Liver (tissue), 8 donors: ENCODE measurements at regions not wholly inside any gene's neighbourhood (a gene's known extent, or its start where the extent isn't known, plus 50 kb on each side); places are given as distances from the start of the nearest gene placed in this dataset.

Experiments used
- DNase-seq: peaks from one replicate; pipeline ENCODE4 v3.0.0-alpha.2; 2017; ENCODE audit warnings: low spot score
- H3K27ac ChIP-seq, 2 donors: one replicate each; pipeline ENCODE4 v1.7.0; 2013; ENCODE audit warnings: inconsistent platforms in 2 of 2, low read length in 2 of 2, control low read depth in 1 of 2, low read depth in 1 of 2, mild to moderate bottlenecking in 1 of 2
- H3K27me3 ChIP-seq, 4 donors: one replicate each; pipeline versions ENCODE4 v1.6.1 to v1.7.0; 2013; ENCODE audit warnings: low read length in 3 of 4, inconsistent platforms in 1 of 4, mild to moderate bottlenecking in 1 of 4, moderate library complexity in 1 of 4; ENCODE audit not compliant: control insufficient read depth in 4 of 4, insufficient read depth in 4 of 4
- H3K36me3 ChIP-seq, 4 donors: one replicate each; pipeline versions ENCODE4 v1.6.1 to v1.7.0; 2013; ENCODE audit warnings: low read length in 3 of 4, mild to moderate bottlenecking in 3 of 4, low read depth in 1 of 4, moderate library complexity in 1 of 4; ENCODE audit not compliant: control insufficient read depth in 4 of 4, insufficient read depth in 3 of 4
- H3K4me1 ChIP-seq, 4 donors: one replicate each; pipeline versions ENCODE4 v1.6.1 to v1.7.0; 2013; ENCODE audit warnings: low read length in 3 of 4, mild to moderate bottlenecking in 3 of 4, moderate library complexity in 1 of 4; ENCODE audit not compliant: control insufficient read depth in 4 of 4, insufficient read depth in 4 of 4
- H3K4me3 ChIP-seq, 3 donors: one replicate each; pipeline versions ENCODE4 v1.6.1 to v1.7.0; 2013; ENCODE audit warnings: low read length in 3 of 3, control low read depth in 1 of 3, low read depth in 1 of 3, mild to moderate bottlenecking in 1 of 3
- H3K9ac ChIP-seq, 2 donors: one replicate each; pipeline ENCODE4 v1.7.0; 2013; ENCODE audit warnings: low read length in 2 of 2, mild to moderate bottlenecking in 2 of 2, moderate library complexity in 2 of 2, control low read depth in 1 of 2, low read depth in 1 of 2
- H3K9me3 ChIP-seq, 4 donors: one replicate each; pipeline versions ENCODE4 v1.6.1 to v1.7.0; 2013; ENCODE audit warnings: low read length in 3 of 4; ENCODE audit not compliant: control insufficient read depth in 4 of 4
- EGR1 ChIP-seq, 2 donors: IDR thresholded peaks; 2 replicates each; pipeline ENCODE4 v1.6.1; 2016 to 2018; ENCODE audit warnings: antibody characterized with exemption in 2 of 2, low read depth in 2 of 2
- FOXA1 ChIP-seq: IDR thresholded peaks from 2 replicates; pipeline ENCODE4 v1.6.1; 2016; ENCODE audit warnings: antibody characterized with exemption
- GABPA ChIP-seq, 2 donors: IDR thresholded peaks in 1 of 2; conservative IDR thresholded peaks in 1 of 2; 2 replicates each; pipeline ENCODE4 v1.6.1; 2016; ENCODE audit warnings: antibody characterized with exemption in 2 of 2, mild to moderate bottlenecking in 1 of 2, moderate library complexity in 1 of 2
- HNF4A ChIP-seq, 2 donors: conservative IDR thresholded peaks; 2 replicates each; pipeline ENCODE4 v1.6.1; 2016; ENCODE audit warnings: antibody characterized with exemption in 2 of 2, mild to moderate bottlenecking in 2 of 2
- HNF4G ChIP-seq: IDR thresholded peaks from 2 replicates; pipeline ENCODE4 v1.6.1; 2016; ENCODE audit warnings: antibody characterized with exemption
- JUND ChIP-seq, 2 donors: IDR thresholded peaks; 2 replicates each; pipeline ENCODE4 v1.6.1; 2016; ENCODE audit warnings: antibody characterized with exemption in 2 of 2
- NR2F2 ChIP-seq: IDR thresholded peaks from 2 replicates; pipeline ENCODE4 v1.6.1; 2016; ENCODE audit warnings: antibody characterized with exemption
- RAD21 ChIP-seq, 2 donors: IDR thresholded peaks; 2 replicates each; pipeline ENCODE4 v1.6.1; 2016; ENCODE audit warnings: antibody characterized with exemption in 2 of 2, mild to moderate bottlenecking in 2 of 2
- RXRA ChIP-seq, 2 donors: IDR thresholded peaks; 2 replicates each; pipeline ENCODE4 v1.6.1; 2017 to 2018; ENCODE audit warnings: antibody characterized with exemption in 2 of 2, mild to moderate bottlenecking in 1 of 2
- SP1 ChIP-seq: IDR thresholded peaks from 2 replicates; pipeline ENCODE4 v1.6.1; 2018; ENCODE audit warnings: antibody characterized with exemption, mild to moderate bottlenecking
- TAF1 ChIP-seq: conservative IDR thresholded peaks from 2 replicates; pipeline ENCODE4 v1.6.1; 2016; ENCODE audit warnings: antibody characterized with exemption, mild to moderate bottlenecking
- YY1 ChIP-seq: IDR thresholded peaks from 2 replicates; pipeline ENCODE4 v1.6.1; 2016; ENCODE audit warnings: antibody characterized with exemption, mild to moderate bottlenecking
- WGBS: extraction: QIAGEN DNeasy Blood & Tissue Kit; methylation state at CpG from one replicate; pipeline ENCODE4 v1.1.7; 2013; 5-methylcytosine and 5-hydroxymethylcytosine counted together
- TF ChIP-seq, protein P1 (sequence below): IDR thresholded peaks from 2 replicates; pipeline ENCODE4 v1.6.1; 2016; ENCODE audit warnings: antibody characterized with exemption
- TF ChIP-seq, protein P2 (sequence below): IDR thresholded peaks from 2 replicates; pipeline ENCODE4 v1.6.1; 2016; ENCODE audit warnings: antibody characterized with exemption
- TF ChIP-seq, protein P3 (sequence below): fragments of 150-350 bp; IDR thresholded peaks from 2 replicates; pipeline ENCODE4 v1.5.1; 2017; ENCODE audit warnings: improper control_type of control experiment, low read depth, low read length; ENCODE audit not compliant: missing input control
- TF ChIP-seq, protein P4 (sequence below): IDR thresholded peaks from 2 replicates; pipeline ENCODE4 v1.6.1; 2016; ENCODE audit warnings: antibody characterized with exemption
- TF ChIP-seq, protein P5 (sequence below): IDR thresholded peaks from 2 replicates; pipeline ENCODE4 v1.6.1; 2016; ENCODE audit warnings: antibody characterized with exemption, mild to moderate bottlenecking
- donor health status: healthy.
- donor health status: healthy.
- donor health status: healthy.
- donor health status: healthy.
- donor health status: healthy.

DNA sequence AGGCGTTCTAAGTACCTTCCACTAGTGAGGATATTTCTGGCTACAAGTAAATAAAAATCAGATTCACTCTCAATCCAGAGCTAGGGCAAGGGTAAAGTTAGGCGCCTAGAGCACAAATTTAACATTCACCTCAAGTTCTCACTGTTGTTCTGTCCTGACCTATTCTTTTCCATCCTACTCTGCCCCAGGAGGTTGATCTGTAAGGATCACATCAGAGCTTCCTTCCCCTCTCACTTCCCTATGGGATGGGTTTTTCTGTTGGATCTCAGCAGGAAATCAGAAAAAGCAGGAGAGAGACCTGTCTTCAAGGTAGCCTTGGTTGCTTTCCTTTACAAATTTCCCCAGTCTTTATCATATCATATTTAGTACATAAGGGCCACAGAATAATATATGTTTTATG, 316.7 kb downstream of the GABRG2 start:
- WGBS, result 38% methylated on average over 2 of the region's 2 CpGs

DNA sequence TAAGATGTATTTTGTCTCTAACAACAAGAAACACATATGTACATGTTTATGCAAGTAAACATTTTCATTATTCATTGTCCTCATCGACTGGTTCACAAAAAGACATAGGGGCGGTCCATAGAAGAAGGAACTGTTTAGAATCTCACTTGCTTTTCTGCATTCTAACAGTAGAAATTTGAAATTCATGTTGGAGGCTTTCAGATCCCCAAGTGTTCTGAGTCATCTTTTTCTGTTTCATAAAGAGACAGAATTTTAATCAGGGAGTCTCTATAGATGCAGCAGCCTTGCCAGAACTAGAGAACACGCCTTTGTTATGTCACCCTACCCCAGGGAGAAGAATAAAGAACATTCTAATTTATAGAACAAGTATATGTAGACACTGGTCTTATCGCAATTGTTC, 324.3 kb downstream of the GABRG2 start:
- 62% methylated on average over 4 of the region's 4 CpGs for WGBS
- Histone ChIP-seq H3K27ac (no peak overlapping the region), H3K9me3 (no peaks in the 10 kb centered on the region), H3K9ac (no peak overlapping the region), H3K4me1 (no peaks in the 10 kb centered on the region), H3K36me3 (no peaks in the 10 kb centered on the region), H3K27me3 (no peaks in the 10 kb centered on the region), H3K4me3 (no peak overlapping the region)
- TF ChIP-seq TAF1, result no peak
- no peak for TF ChIP-seq SP1
- TF ChIP-seq YY1, result no peak
- TF ChIP-seq EGR1 (IDR thresholded peaks at IDR 0.05; ENCODE audit: low read depth in 2 of 2), result no peak
- TF ChIP-seq HNF4A (conservative IDR thresholded peaks at IDR 0.05), result no peak
- no peak for DNase-seq

More for the DNA sequence above, 316.7 kb downstream of the GABRG2 start:
- no peak overlapping the region for H3K27ac ChIP-seq
- no peaks in the 10 kb centered on the region for H3K4me1 ChIP-seq
- no peak overlapping the region for H3K9ac ChIP-seq
- no peak overlapping the region for H3K4me3 ChIP-seq
- DNase-seq, result no peak
- TF ChIP-seq, protein P1, sequence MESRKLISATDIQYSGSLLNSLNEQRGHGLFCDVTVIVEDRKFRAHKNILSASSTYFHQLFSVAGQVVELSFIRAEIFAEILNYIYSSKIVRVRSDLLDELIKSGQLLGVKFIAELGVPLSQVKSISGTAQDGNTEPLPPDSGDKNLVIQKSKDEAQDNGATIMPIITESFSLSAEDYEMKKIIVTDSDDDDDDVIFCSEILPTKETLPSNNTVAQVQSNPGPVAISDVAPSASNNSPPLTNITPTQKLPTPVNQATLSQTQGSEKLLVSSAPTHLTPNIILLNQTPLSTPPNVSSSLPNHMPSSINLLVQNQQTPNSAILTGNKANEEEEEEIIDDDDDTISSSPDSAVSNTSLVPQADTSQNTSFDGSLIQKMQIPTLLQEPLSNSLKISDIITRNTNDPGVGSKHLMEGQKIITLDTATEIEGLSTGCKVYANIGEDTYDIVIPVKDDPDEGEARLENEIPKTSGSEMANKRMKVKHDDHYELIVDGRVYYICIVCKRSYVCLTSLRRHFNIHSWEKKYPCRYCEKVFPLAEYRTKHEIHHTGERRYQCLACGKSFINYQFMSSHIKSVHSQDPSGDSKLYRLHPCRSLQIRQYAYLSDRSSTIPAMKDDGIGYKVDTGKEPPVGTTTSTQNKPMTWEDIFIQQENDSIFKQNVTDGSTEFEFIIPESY, result no peak
- TF ChIP-seq SP1 (no peak), RAD21 (IDR thresholded peaks at IDR 0.05) (no peak), NR2F2 (no peak), TAF1 (no peak), HNF4G (no peak), GABPA (IDR thresholded peaks at IDR 0.05 in 1 of 2, conservative IDR thresholded peaks at IDR 0.05 in 1 of 2) (no peak), HNF4A (conservative IDR thresholded peaks at IDR 0.05) (no peak), JUND (IDR thresholded peaks at IDR 0.05) (no peak), FOXA1 (no peak), RXRA (IDR thresholded peaks at IDR 0.05) (no peak), EGR1 (IDR thresholded peaks at IDR 0.05; ENCODE audit: low read depth in 2 of 2) (no peak), YY1 (no peak)
- TF ChIP-seq, protein P2, sequence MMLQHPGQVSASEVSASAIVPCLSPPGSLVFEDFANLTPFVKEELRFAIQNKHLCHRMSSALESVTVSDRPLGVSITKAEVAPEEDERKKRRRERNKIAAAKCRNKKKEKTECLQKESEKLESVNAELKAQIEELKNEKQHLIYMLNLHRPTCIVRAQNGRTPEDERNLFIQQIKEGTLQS, result no peak
- TF ChIP-seq, protein P3, sequence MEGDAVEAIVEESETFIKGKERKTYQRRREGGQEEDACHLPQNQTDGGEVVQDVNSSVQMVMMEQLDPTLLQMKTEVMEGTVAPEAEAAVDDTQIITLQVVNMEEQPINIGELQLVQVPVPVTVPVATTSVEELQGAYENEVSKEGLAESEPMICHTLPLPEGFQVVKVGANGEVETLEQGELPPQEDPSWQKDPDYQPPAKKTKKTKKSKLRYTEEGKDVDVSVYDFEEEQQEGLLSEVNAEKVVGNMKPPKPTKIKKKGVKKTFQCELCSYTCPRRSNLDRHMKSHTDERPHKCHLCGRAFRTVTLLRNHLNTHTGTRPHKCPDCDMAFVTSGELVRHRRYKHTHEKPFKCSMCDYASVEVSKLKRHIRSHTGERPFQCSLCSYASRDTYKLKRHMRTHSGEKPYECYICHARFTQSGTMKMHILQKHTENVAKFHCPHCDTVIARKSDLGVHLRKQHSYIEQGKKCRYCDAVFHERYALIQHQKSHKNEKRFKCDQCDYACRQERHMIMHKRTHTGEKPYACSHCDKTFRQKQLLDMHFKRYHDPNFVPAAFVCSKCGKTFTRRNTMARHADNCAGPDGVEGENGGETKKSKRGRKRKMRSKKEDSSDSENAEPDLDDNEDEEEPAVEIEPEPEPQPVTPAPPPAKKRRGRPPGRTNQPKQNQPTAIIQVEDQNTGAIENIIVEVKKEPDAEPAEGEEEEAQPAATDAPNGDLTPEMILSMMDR, result no peak
- TF ChIP-seq, protein P4, sequence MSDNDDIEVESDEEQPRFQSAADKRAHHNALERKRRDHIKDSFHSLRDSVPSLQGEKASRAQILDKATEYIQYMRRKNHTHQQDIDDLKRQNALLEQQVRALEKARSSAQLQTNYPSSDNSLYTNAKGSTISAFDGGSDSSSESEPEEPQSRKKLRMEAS, result no peak
- TF ChIP-seq, protein P5, sequence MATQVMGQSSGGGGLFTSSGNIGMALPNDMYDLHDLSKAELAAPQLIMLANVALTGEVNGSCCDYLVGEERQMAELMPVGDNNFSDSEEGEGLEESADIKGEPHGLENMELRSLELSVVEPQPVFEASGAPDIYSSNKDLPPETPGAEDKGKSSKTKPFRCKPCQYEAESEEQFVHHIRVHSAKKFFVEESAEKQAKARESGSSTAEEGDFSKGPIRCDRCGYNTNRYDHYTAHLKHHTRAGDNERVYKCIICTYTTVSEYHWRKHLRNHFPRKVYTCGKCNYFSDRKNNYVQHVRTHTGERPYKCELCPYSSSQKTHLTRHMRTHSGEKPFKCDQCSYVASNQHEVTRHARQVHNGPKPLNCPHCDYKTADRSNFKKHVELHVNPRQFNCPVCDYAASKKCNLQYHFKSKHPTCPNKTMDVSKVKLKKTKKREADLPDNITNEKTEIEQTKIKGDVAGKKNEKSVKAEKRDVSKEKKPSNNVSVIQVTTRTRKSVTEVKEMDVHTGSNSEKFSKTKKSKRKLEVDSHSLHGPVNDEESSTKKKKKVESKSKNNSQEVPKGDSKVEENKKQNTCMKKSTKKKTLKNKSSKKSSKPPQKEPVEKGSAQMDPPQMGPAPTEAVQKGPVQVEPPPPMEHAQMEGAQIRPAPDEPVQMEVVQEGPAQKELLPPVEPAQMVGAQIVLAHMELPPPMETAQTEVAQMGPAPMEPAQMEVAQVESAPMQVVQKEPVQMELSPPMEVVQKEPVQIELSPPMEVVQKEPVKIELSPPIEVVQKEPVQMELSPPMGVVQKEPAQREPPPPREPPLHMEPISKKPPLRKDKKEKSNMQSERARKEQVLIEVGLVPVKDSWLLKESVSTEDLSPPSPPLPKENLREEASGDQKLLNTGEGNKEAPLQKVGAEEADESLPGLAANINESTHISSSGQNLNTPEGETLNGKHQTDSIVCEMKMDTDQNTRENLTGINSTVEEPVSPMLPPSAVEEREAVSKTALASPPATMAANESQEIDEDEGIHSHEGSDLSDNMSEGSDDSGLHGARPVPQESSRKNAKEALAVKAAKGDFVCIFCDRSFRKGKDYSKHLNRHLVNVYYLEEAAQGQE, result no peak
- no peaks in the 10 kb centered on the region for H3K9me3 ChIP-seq
- no peaks in the 10 kb centered on the region for H3K36me3 ChIP-seq
- no peaks in the 10 kb centered on the region for H3K27me3 ChIP-seq
